GM12872 (cell line): ENCODE measurements at regions not wholly inside any gene's neighbourhood (a gene's known extent, or its start where the extent isn't known, plus 50 kb on each side); places are given as distances from the start of the nearest gene placed in this dataset.

ENCODE experiments used
- CTCF ChIP-seq: IDR thresholded peaks from 3 replicates; pipeline ENCODE4 v1.5.1; 2011; ENCODE audit warnings: low read depth, mild to moderate bottlenecking, low read length, moderate library complexity; ENCODE audit not compliant: insufficient read depth

DNA sequence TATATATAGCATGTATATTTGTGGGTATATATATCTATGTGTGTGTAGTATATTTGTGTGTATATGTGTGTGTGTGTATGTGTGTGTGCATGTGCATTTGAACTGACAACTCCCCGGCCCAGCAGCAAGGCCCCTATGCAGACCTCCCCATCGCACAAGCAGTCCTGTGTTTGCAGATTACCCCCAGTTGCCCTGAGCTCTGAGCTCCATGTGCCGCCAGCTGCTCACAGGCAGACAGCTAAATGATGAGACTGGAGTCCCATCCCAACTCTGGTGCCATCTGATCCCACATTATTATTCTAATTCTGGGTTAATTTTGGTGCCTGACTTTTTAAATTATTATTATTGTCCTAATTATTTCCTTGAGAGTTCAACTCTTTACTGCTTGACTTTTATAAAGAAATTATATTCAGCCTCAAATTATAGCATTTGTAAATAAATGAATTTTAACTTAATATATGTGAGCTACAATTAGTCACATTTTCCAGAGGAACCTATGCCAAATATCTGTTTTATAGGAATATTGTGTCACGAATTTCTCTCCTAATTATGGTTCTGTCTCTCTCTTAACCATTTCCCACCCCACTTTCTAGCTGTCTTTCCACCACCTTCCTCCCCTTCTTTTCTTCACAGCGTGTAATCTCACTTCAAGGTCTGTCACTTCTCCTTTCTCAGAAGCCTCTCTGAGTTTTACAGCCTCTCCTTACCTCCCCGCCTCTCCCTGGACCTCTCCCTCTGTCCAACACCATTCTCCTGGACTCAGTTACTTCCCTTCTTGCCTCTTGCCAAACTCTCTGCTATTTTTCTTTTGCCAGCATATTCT, 90.6 kb upstream of the SYNDIG1 start:
- TF ChIP-seq CTCF, result no peak

DNA sequence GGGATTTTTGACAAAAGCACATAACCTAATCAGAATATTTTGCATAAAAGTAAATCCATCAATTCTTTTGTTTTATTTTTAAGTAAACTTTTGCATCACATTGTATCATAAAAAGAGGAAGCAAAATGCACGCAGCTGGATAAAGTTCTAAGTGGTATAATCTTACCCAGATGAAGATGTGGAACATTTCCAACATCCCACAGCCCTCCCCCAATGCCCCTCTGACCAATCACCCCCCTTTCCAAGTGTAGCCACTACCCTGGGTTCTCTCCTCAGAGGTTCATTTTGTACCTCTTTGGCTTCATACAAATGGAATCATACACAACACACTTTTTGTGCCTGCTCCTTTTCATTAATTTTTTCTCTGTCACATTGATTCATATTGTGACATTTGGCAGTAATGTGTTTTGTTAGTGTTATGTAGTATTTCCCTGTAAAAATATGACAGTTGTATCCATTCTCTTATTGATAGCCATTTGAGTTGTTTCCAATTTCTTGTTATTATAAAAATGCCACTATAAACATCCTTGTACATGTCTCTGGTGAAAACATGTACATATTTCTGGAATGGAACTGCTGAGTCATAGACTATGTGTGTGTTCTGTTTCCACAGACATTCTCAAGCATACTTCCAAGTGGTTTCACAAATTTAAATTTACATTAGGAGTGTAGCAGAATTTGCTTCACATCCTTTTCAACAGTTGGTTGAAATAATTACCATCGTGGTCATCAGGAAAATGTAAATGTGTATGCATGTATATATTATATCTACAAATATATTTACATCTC, 92.9 kb upstream of the SYNDIG1 start:
- no peak for TF ChIP-seq CTCF

DNA sequence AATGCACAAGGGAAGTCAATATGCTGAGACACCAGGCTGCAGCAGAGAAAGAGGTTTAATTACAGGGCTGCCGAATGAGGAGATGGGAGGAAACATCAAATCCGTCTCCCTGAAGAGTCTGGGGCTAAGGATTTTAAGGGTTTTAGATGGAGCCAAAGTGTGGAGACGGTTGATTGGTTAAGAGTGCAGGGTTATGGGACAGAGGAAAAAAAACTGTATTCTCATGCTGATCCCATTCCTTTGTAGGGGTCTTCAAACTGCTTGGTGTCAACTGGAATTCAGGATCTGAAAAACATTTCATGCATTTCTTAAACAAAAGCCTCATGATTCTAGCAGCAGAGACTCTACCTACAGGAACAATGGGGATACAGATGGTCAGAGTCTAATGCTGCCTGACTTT, 96.1 kb upstream of the SYNDIG1 start:
- TF ChIP-seq CTCF, result no peak

- TF ChIP-seq CTCF, result no peak
These were observed 98.3 kb upstream of the SYNDIG1 start for GRCh38 chr20:24370911-24371695.

GRCh38 chr20:24370249-24370648, 99.2 kb upstream of the SYNDIG1 start:
- TF ChIP-seq CTCF, result no peak

DNA sequence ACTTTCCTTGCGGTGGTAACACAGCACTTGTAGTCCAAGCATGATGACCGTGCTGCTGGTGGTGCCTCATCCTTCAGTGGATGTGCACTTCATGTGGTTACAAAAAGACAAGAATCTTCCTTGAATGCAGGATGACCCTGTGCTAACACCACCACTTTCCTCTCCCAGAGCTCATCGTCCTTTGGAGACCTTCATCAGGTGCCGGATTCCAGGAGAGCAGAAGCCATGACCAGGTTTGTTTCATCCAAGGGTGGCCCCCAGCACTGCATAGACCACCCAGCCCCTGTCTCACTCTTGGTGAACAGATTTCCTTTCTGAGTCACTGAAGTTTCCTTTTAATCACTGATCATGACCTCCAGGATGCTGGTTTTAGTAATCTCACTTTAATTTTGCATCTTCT, 101.2 kb upstream of the SYNDIG1 start:
- no peak for TF ChIP-seq CTCF

DNA sequence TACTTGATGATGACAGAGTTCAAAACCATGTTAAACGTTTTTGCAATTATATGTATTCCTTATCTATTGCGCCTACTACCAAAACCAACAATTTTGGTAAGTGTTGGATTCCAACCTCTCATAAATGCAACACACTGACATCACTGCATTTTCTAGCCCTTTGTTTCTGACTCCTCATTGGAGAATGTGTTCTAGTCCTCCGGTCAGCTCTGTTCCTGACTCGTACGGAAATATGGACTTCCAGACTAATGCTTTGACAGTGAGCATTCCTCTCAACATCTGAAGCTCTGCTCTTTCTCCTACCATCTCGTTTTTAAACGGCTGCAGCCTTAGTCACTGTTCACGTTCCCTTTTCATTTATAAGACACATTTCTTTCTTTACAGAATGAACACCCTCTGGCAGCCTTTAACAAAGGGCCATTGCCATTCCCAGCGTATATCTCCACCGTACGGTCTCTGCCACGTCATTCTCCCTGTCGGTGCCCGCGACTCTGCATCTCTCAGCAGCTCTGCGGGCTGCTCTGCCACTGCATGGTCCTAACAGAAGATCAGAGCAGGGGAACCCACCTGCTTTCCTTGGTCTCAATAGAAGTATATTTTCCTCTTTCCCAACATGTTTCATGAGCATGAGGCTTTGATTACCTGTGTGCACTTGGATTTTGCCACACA, 103.0 kb upstream of the SYNDIG1 start:
- TF ChIP-seq CTCF, result no peak
